LoVo (cell line): ENCODE measurements at regions not wholly inside any gene's neighbourhood (a gene's known extent, or its start where the extent isn't known, plus 50 kb on each side); places are given as distances from the start of the nearest gene placed in this dataset.
A peak's percentile ranks its signal among the peaks of the same experiment; 100 is the strongest.
"Not testable (repeated sequence)": the region's sequence is repeated elsewhere in the genome, so short reads cannot be mapped to it uniquely, and the experiment has no call there.

ENCODE experiments used
- DNase-seq: peaks from one replicate; pipeline ENCODE4 v3.0.0-alpha.2; 2016; ENCODE audit warnings: low spot score

- no peak for DNase-seq
Observed at GRCh38 chr3:178967177-178967532, 104.5 kb downstream of the ZMAT3 start.

DNA sequence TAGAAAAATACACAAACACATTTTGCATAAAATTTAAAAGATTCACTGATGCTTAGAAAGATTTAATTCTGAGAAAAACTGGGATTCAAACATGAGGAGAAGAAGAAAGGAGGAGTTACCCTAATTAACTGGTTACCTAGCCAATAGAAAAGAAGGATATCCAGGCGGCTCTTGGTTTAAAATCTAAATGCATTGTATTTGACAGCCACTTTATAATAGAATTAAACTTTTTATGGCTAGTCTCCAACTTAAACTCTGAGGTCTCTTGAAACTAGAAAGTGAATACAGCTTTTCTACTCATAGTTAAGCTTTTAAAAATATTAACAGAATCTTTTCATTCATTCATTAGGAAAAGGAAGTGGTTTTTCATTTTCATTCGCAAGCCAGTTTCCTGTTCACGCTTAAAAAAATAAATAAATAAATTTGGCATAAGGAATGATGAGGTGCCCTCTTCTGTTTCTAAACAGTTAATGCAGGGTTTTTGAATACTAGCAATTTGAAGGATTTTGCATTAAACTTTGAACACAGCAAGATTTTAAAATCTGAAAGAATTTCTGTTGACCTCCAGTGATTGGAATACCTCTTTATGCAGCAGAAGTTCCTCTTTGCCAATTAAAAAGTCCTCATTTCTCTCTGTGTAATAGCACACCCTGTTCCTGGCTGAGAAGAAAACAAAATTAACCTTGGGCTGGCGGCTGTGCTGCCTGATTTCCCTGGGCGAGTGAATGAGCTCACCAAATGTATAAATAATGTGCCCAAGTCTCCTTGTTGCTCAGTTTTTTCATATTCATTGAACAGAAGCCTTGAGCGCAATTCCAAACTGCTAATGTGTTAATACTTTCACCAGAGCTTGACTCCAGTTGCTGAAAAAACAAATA, 105.1 kb downstream of the ZMAT3 start:
- DNase-seq: peak; percentile 29

GRCh38 chr3:178964551-178964950, 107.1 kb downstream of the ZMAT3 start:
- no peak for DNase-seq

DNA sequence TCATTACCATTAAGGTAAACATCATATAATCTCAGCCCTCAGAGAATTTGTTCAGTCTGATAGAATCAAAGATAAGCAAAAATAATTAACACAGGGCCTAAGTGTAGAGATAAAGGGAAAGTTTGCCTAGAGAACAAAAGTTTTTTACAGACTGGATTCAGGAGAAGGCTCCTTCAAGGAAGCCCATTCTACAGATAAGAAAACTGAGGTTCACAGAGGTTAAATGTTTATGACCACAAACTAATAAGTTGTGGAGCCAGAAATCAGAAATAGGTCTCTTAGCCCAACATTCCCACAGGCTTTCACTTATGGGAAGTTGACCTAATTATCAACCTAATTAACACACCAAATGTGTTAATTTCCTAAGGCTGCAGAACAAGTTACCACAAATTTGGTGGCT, 110.7 kb downstream of the ZMAT3 start:
- DNase-seq: no peak

GRCh38 chr3:178960181-178960580, 111.4 kb downstream of the ZMAT3 start:
- DNase-seq: no peak

- DNase-seq: no peak
Observed at GRCh38 chr3:178950676-178951075, 120.9 kb downstream of the ZMAT3 start.

DNA sequence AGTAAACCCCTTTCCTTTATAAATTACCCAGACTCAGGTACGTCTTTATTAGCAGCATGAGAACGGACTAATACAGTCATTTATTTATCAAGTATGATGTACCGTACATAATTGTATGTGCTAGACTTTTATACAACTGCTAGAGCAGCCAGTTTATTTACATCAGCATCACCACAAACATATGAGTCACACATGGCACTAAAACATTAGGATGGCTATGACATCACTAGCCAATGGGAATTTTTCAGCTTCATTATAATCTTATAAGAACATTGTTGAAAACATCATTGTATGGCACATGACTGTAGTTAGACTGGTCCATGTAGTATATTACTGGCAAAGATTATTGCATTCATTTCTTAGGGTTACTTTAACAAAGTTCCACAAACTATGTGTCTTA, 121.7 kb downstream of the ZMAT3 start:
- no peak for DNase-seq

DNA sequence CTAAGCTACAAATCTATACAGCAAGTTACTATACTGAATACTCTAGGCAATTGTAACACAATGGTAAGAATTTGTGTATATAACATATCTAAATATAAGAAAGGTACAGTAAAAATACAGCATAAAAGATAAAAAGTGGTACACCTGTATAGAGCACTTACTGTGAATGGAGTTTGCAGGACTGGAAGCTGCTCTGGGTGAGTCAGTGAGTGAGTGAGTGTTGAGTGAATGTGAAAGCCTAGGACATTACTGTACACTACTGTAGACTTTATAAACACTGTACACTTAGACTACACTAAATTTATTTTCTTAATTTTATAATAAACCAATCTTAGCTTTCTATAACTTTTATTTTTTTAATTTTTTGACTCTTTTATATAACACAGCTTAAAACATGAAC, 123.1 kb downstream of the ZMAT3 start:
- DNase-seq: no peak

- no peak for DNase-seq
Observed at GRCh38 chr3:178947738-178948137, 123.9 kb downstream of the ZMAT3 start.

DNA sequence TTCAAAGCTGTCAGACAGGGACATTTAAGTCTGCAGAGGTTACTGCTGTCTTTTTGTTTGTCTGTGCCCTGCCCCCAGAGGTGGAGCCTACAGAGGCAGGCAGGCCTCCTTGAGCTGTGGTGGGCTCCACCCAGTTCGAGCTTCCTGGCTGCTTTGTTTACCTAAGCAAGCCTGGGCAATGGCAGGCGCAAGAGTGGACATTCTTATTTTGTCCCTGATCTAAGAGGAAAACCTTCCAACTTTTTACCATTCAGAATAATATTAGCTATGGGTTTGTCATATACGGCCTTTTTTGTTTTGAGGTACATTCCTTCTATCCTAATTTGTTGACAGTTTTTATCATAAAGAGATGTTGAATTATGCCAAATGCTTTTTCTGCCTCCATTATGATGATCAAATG, 129.3 kb downstream of the ZMAT3 start:
- not testable (repeated sequence) for DNase-seq

DNA sequence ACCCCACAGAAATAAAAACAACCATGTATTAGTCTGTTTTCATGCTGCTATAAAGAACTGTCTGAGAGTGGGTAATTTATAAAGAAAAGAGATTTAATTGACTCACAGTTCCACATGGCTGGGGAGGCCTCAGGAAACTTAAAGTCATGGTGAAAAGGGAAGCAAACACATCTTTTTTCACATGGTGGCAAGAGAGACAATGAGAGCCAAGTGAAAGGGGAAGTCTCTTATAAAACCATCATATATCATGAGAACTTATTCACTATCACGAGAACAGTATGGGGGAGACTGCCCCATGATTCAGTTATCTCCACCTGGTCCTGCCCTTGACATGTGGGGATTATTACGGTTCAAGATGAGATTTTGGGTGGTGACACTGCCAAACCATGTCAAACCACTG, 141.5 kb downstream of the ZMAT3 start:
- DNase-seq: no peak

DNA sequence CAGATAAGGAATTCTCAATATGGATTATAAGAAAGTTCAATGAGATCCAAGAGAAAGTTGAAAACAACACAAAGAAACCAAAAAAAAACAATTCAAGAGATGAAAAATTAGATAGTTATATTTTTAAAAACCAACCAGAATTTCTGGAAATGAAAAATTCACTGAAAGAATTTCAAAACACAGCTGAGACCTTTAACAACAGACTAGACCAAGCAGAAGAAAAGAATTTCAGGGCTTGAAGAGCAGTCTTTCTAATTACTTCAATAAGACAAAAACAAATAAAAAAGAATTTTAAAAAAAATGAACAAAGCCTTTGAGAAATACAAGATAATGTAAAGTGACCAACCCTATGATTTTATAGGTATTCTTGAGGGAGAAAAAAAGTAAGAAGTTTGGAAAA, 155.4 kb downstream of the ZMAT3 start:
- no peak for DNase-seq

DNA sequence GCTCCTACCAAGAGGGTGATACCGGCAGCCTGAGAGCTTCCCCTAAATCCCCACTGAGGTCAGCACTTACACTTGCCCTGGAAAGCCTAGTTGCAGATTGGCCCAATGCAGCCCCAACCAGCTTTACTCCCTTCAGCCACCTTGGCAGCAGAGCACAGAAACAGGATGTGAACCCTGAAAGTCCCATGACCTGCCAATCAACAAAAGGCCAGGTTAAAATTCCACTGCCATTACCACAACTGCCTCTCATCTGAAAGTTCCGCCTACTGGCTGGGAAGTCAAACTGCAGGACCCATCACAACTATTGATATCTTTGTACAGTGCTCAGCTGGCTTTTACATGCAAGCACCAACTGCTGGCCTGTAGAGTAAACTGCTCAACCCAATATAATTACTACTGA, 156.2 kb downstream of the ZMAT3 start:
- DNase-seq: no peak

DNA sequence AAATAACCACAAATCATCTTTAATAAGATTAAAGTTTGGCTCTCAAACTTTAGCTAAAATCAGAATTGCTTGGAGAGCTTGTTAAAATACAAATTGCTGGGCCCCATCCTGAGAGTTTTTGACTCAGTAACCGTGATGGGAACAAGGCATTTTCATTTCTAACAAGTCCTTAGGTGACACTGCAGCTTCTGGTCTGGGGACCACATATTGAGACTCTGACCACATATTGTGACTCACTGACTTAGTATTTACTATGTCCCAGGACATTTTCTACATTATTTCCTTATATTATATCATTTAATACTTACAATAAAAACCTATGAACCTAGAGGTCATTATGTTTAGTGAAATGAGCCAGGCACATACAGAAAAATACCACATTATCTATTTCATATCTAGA, 164.5 kb downstream of the ZMAT3 start:
- DNase-seq: peak; percentile 4

GRCh38 chr3:178901204-178901603, 170.4 kb downstream of the ZMAT3 start:
- DNase-seq: no peak

GRCh38 chr3:178900029-178900646, 171.5 kb downstream of the ZMAT3 start:
- DNase-seq: no peak

GRCh38 chr3:178895178-178895789, 176.3 kb downstream of the ZMAT3 start:
- DNase-seq: no peak
